ENCODE measurements at regions not wholly inside any gene's neighbourhood (a gene's known extent, or its start where the extent isn't known, plus 50 kb on each side); places are given as distances from the start of the nearest gene placed in this dataset.

DNA sequence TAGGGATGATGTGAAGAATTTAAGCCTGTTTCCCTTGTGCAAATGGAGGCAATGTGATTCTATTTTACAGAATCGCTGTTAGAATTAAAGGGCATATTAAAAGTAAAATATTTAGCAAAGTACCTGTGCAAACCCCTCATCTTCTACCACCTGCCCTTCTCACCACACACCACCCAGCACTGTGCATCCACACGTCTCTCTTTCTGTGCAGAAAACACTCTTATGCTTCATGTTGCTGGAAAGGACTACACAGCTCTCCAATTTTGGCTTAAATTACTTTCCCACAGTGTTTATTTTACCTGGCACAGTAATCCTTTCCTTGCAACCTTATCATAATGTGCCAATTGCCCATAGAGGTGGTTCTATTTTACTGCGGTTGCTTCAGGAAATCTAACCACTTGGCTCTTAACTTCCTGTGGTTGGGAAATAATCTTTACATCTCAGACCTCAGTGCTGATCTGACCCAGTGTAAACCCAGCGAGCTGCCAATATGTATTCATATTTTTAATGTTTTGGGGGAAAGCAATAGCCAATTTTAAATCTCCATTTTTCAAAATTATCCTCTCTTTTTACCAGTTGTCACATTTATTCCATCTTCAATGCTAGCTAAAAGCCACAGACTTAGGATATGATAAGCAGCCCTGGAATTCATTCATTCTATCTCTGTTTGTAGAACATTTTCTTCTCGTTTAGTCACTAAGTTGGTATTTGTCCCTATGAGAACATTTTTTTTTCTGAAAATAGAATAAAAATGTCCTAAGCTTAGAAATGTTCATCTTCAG is 250.9 kb downstream of the DSEL start:
- TF ChIP-seq, protein P1, sequence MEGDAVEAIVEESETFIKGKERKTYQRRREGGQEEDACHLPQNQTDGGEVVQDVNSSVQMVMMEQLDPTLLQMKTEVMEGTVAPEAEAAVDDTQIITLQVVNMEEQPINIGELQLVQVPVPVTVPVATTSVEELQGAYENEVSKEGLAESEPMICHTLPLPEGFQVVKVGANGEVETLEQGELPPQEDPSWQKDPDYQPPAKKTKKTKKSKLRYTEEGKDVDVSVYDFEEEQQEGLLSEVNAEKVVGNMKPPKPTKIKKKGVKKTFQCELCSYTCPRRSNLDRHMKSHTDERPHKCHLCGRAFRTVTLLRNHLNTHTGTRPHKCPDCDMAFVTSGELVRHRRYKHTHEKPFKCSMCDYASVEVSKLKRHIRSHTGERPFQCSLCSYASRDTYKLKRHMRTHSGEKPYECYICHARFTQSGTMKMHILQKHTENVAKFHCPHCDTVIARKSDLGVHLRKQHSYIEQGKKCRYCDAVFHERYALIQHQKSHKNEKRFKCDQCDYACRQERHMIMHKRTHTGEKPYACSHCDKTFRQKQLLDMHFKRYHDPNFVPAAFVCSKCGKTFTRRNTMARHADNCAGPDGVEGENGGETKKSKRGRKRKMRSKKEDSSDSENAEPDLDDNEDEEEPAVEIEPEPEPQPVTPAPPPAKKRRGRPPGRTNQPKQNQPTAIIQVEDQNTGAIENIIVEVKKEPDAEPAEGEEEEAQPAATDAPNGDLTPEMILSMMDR (IDR thresholded peaks at IDR 0.05), result no peak
- no peak for TF ChIP-seq POLR2A (IDR thresholded peaks at IDR 0.05)
